ENCODE measurements at regions not wholly inside any gene's neighbourhood (a gene's known extent, or its start where the extent isn't known, plus 50 kb on each side); places are given as distances from the start of the nearest gene placed in this dataset.

DNA sequence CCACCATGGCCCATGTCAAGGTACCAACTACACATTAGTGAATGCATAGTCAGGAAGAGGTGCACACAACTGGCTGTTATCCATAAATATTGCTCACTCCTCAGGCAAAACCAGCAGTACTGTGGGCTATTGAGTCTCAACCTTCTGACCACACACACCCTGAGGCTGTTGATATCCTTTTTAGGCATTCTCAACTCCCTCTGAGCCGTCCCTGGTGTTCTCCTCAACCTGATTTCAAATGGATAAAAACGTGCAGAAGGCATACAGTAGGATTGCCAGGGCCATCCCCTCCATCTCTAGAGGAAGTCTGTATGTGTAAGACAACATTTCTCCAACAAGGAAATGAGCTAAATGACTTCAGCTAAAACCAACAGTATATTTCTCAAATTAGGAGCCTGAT, 98.7 kb upstream of the KLHL13 start:
- TF ChIP-seq, protein P1, sequence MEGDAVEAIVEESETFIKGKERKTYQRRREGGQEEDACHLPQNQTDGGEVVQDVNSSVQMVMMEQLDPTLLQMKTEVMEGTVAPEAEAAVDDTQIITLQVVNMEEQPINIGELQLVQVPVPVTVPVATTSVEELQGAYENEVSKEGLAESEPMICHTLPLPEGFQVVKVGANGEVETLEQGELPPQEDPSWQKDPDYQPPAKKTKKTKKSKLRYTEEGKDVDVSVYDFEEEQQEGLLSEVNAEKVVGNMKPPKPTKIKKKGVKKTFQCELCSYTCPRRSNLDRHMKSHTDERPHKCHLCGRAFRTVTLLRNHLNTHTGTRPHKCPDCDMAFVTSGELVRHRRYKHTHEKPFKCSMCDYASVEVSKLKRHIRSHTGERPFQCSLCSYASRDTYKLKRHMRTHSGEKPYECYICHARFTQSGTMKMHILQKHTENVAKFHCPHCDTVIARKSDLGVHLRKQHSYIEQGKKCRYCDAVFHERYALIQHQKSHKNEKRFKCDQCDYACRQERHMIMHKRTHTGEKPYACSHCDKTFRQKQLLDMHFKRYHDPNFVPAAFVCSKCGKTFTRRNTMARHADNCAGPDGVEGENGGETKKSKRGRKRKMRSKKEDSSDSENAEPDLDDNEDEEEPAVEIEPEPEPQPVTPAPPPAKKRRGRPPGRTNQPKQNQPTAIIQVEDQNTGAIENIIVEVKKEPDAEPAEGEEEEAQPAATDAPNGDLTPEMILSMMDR (conservative IDR thresholded peaks at IDR 0.05), result no peak
- no peak overlapping the region for H3K27ac ChIP-seq

- TF ChIP-seq, protein P1 (conservative IDR thresholded peaks at IDR 0.05), result no peak
- peak overlapping the region; percentile 5; the same call in 1 of the 2 replicates for H3K27ac ChIP-seq
Measured at GRCh38 chrX:118216087-118216486, 99.5 kb upstream of the KLHL13 start.

- peak overlapping the region; percentile 5; the same call in 1 of the 2 replicates for H3K27ac ChIP-seq
- TF ChIP-seq, protein P1 (conservative IDR thresholded peaks at IDR 0.05), result no peak
Measured at GRCh38 chrX:118216509-118216908, 99.9 kb upstream of the KLHL13 start.

- TF ChIP-seq, protein P1 (conservative IDR thresholded peaks at IDR 0.05), result no peak
- no peak overlapping the region for H3K27ac ChIP-seq
Measured at GRCh38 chrX:118218079-118218478, 101.5 kb upstream of the KLHL13 start.

GRCh38 chrX:118218940-118219339, 102.3 kb upstream of the KLHL13 start:
- TF ChIP-seq, protein P1 (conservative IDR thresholded peaks at IDR 0.05), result no peak
- no peak overlapping the region for H3K27ac ChIP-seq

DNA sequence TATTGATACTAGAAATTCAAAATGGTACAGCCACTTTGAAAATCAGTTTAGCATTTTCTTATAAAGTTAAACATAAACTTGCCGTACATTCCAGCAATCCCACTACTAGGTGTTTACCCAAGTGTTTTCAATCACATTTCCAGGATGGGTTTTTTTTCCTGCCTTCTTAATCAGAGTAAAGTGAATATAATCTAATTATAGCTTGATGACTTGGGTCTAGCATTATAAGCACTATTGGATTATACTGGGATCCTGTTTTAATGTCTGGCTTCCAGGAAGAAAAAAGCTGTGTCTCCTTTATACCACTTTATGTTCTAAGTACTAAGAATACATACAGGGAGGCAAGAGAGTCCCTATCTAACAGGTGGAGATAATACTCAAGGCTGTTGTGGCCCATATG, 103.3 kb upstream of the KLHL13 start:
- no peak overlapping the region for H3K27ac ChIP-seq
- TF ChIP-seq, protein P1 (conservative IDR thresholded peaks at IDR 0.05), result no peak

- no peak overlapping the region for H3K27ac ChIP-seq
- TF ChIP-seq, protein P1 (conservative IDR thresholded peaks at IDR 0.05), result no peak
Measured at GRCh38 chrX:118220509-118220908, 103.9 kb upstream of the KLHL13 start.

Measured in VCaP (cell line).